D721Med (cell line): ENCODE measurements at regions not wholly inside any gene's neighbourhood (a gene's known extent, or its start where the extent isn't known, plus 50 kb on each side); places are given as distances from the start of the nearest gene placed in this dataset.

Source experiments
- DNase-seq: peaks from one replicate; pipeline ENCODE4 v3.0.0; 2011; ENCODE audit warnings: low spot score; ENCODE audit not compliant: insufficient read length
- FAIRE-seq: peaks from 2 replicates; lab custom pipeline; 2011; peaks lifted over from hg19 to GRCh38; lab: Jason Lieb, UNC
- TF ChIP-seq, protein P1 (sequence below): IDR thresholded peaks from 2 replicates; pipeline ENCODE4 v1.5.1; 2012; ENCODE audit warnings: mild to moderate bottlenecking, control low read depth; ENCODE audit not compliant: insufficient read depth; ENCODE audit errors: missing control alignments

GRCh38 chr12:94700662-94701061 is 50.3 kb upstream of the TMCC3 start:
- no peak for DNase-seq
- no peak for FAIRE-seq
- TF ChIP-seq, protein P1, sequence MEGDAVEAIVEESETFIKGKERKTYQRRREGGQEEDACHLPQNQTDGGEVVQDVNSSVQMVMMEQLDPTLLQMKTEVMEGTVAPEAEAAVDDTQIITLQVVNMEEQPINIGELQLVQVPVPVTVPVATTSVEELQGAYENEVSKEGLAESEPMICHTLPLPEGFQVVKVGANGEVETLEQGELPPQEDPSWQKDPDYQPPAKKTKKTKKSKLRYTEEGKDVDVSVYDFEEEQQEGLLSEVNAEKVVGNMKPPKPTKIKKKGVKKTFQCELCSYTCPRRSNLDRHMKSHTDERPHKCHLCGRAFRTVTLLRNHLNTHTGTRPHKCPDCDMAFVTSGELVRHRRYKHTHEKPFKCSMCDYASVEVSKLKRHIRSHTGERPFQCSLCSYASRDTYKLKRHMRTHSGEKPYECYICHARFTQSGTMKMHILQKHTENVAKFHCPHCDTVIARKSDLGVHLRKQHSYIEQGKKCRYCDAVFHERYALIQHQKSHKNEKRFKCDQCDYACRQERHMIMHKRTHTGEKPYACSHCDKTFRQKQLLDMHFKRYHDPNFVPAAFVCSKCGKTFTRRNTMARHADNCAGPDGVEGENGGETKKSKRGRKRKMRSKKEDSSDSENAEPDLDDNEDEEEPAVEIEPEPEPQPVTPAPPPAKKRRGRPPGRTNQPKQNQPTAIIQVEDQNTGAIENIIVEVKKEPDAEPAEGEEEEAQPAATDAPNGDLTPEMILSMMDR = no peak
